HEK293 (cell line): ENCODE measurements at regions not wholly inside any gene's neighbourhood (a gene's known extent, or its start where the extent isn't known, plus 50 kb on each side); places are given as distances from the start of the nearest gene placed in this dataset.

Experiments
- CTCF ChIP-seq: fragments of 450-650 bp; formaldehyde crosslinking; IDR thresholded peaks from 2 replicates; pipeline ENCODE4 v1.5.1; 2016; ENCODE audit warnings: missing biosample characterization, missing genetic modification characterization
- EGR2 ChIP-seq: fragments of 450-650 bp; formaldehyde crosslinking; IDR thresholded peaks from 2 replicates; pipeline ENCODE4 v1.5.1; 2016; ENCODE audit warnings: low read depth, missing biosample characterization, missing genetic modification characterization
- ELK4 ChIP-seq: IDR thresholded peaks from 2 replicates; pipeline ENCODE4 v1.6.1; 2011; ENCODE audit warnings: mild to moderate bottlenecking, low read depth, low read length, borderline replicate concordance
- KLF1 ChIP-seq: fragments of 450-650 bp; formaldehyde crosslinking; IDR thresholded peaks from 2 replicates; pipeline ENCODE4 v1.5.1; 2016; ENCODE audit warnings: missing biosample characterization, missing genetic modification characterization
- PRDM1 ChIP-seq: fragments of 450-650 bp; formaldehyde crosslinking; IDR thresholded peaks from 2 replicates; pipeline ENCODE4; 2016; ENCODE audit warnings: missing biosample characterization, missing genetic modification characterization
- PRDM2 ChIP-seq: fragments of 450-650 bp; formaldehyde crosslinking; IDR thresholded peaks from 2 replicates; pipeline ENCODE4 v1.5.1; 2016; ENCODE audit warnings: missing biosample characterization, missing genetic modification characterization, borderline replicate concordance
- ZBTB26 ChIP-seq: fragments of 450-650 bp; formaldehyde crosslinking; optimal IDR thresholded peaks from 2 replicates; pipeline ENCODE3; 2016; ENCODE audit warnings: missing biosample characterization, mild to moderate bottlenecking, missing genetic modification characterization
- ZNF16 ChIP-seq: fragments of 450-650 bp; formaldehyde crosslinking; IDR thresholded peaks from 2 replicates; pipeline ENCODE4 v1.5.1; 2016; ENCODE audit warnings: low read depth, missing biosample characterization, missing genetic modification characterization
- ZNF175 ChIP-seq: fragments of 450-650 bp; formaldehyde crosslinking; IDR thresholded peaks from 2 replicates; pipeline ENCODE4 v1.5.1; 2016; ENCODE audit warnings: missing biosample characterization, missing genetic modification characterization
- ZNF19 ChIP-seq: fragments of 450-650 bp; formaldehyde crosslinking; IDR thresholded peaks from 2 replicates; pipeline ENCODE4; 2016; ENCODE audit warnings: missing biosample characterization, missing genetic modification characterization, low read depth

GRCh38 chr13:109919715-109920375, 133.5 kb upstream of the IRS2 start:
- no peak for TF ChIP-seq CTCF (tag by site-specific recombination)
- no peak for TF ChIP-seq ELK4
- TF ChIP-seq EGR2 (tag by site-specific recombination): no peak
- TF ChIP-seq ZNF16 (tag by site-specific recombination): no peak
- no peak for TF ChIP-seq PRDM1 (tag by site-specific recombination)
- TF ChIP-seq PRDM2 (tag by site-specific recombination): no peak
- TF ChIP-seq KLF1: no peak
- no peak for TF ChIP-seq ZNF175 (tag by site-specific recombination)
- TF ChIP-seq ZNF19: no peak
- TF ChIP-seq ZBTB26 (tag by site-specific recombination): no peak
